IMR-90 (cell line): ENCODE measurements at regions not wholly inside any gene's neighbourhood (a gene's known extent, or its start where the extent isn't known, plus 50 kb on each side); places are given as distances from the start of the nearest gene placed in this dataset.

Experiments used
- ATAC-seq: fragments of 200-7000 bp; cut with Tn5 transposase; 2 replicates; pipeline ENCODE4 v1.9.1; 2020; ENCODE audit warnings: low read depth, mild to moderate bottlenecking, moderate library complexity
- BruUV-seq: library from RNA; stranded (reverse); fragments of 400-500 nt; replicated peaks from 2 replicates; lab custom pipeline; 2021; lab: Mats Ljungman, UMichigan
- CTCF ChIA-PET: fragments of 300-600 bp; formaldehyde crosslinking; extraction: SDS; loops from one replicate; lab custom pipeline; 2021; ENCODE audit warnings: antibody characterized with exemption; lab: Yijun Ruan, JAX
- POLR2A ChIA-PET: fragments of 300-600 bp; sonication (Branson Sonifier 250); formaldehyde crosslinking; loops from one replicate; lab custom pipeline; 2022; ENCODE audit warnings: antibody characterized with exemption; ENCODE audit not compliant: unreplicated experiment; lab: Charles Lee
- DNase-seq: peaks from one replicate; pipeline ENCODE4 v3.0.0; 2013
- H2AFZ ChIP-seq: replicated peaks from 2 replicates; pipeline ENCODE3; 2013; ENCODE audit warnings: low read length, mild to moderate bottlenecking; ENCODE audit not compliant: poor library complexity
- H2AK5ac ChIP-seq: 2 replicates; pipeline ENCODE4 v1.6.1; 2013; ENCODE audit warnings: low read depth, low read length, inconsistent platforms
- H2AK9ac ChIP-seq: replicated peaks from 2 replicates; pipeline ENCODE3; 2013; ENCODE audit warnings: mild to moderate bottlenecking, low read depth, low read length, moderate library complexity; ENCODE audit not compliant: poor library complexity
- H2BK120ac ChIP-seq: 2 replicates; pipeline ENCODE4 v1.6.1; 2013; ENCODE audit warnings: low read depth, low read length, inconsistent platforms
- H2BK15ac ChIP-seq: 3 replicates; pipeline ENCODE4 v1.6.1; 2013; ENCODE audit warnings: low read depth, low read length, inconsistent platforms
- H2BK20ac ChIP-seq: 2 replicates; pipeline ENCODE4 v1.6.1; 2013; ENCODE audit warnings: low read depth, mild to moderate bottlenecking, inconsistent platforms, low read length, moderate library complexity
- H2BK5ac ChIP-seq: 2 replicates; pipeline ENCODE4 v1.6.1; 2013; ENCODE audit warnings: mild to moderate bottlenecking, low read depth, low read length, inconsistent platforms; ENCODE audit not compliant: poor library complexity, severe bottlenecking
- H3K14ac ChIP-seq: replicated peaks from 2 replicates; pipeline ENCODE4 v1.6.1; 2013; ENCODE audit warnings: low read depth, low read length, inconsistent platforms
- H3K18ac ChIP-seq: 2 replicates; pipeline ENCODE4 v1.6.1; 2013; ENCODE audit warnings: low read depth, low read length, control low read depth
- H3K23ac ChIP-seq: 2 replicates; pipeline ENCODE4 v1.6.1; 2013; ENCODE audit warnings: low read depth, low read length, inconsistent platforms
- H3K27ac ChIP-seq: 2 replicates; pipeline ENCODE4 v1.5.1; 2013; ENCODE audit warnings: mild to moderate bottlenecking, control low read depth, low read length; ENCODE audit not compliant: insufficient read depth
- H3K27me3 ChIP-seq: 2 replicates; pipeline ENCODE4 v1.6.1; 2013; ENCODE audit warnings: low read length; ENCODE audit not compliant: control insufficient read depth, insufficient read depth
- H3K36me3 ChIP-seq: 2 replicates; pipeline ENCODE4 v1.6.1; 2013; ENCODE audit warnings: low read length, mixed read lengths; ENCODE audit not compliant: control insufficient read depth, insufficient read depth
- H3K4ac ChIP-seq: 2 replicates; pipeline ENCODE4 v1.6.1; 2013; ENCODE audit warnings: low read depth, low read length, inconsistent platforms
- H3K4me1 ChIP-seq: 2 replicates; pipeline ENCODE4 v1.6.1; 2013; ENCODE audit warnings: low read length, mixed read lengths; ENCODE audit not compliant: control insufficient read depth, insufficient read depth
- H3K4me2 ChIP-seq: 2 replicates; pipeline ENCODE4 v1.6.1; 2013; ENCODE audit warnings: low read depth, mild to moderate bottlenecking, control low read depth, low read length, moderate library complexity
- H3K4me3 ChIP-seq: 2 replicates; pipeline ENCODE4 v1.5.1; 2013; ENCODE audit warnings: low read depth, mild to moderate bottlenecking, control low read depth, low read length, moderate library complexity; ENCODE audit not compliant: insufficient read depth
- H3K56ac ChIP-seq: 2 replicates; pipeline ENCODE4 v1.6.1; 2013; ENCODE audit warnings: low read length, inconsistent platforms; ENCODE audit not compliant: insufficient read depth; ENCODE audit errors: extremely low read depth
- H3K79me1 ChIP-seq, 2 experiments: 2 replicates each; pipeline ENCODE4 v1.6.1; 2013; ENCODE audit warnings: low read length in 2 of 2, inconsistent platforms in 1 of 2, low read depth in 1 of 2
- H3K9ac ChIP-seq: 2 replicates; pipeline ENCODE4 v1.6.1; 2013; ENCODE audit warnings: low read depth, low read length, control low read depth
- H3K9me1 ChIP-seq: 2 replicates; pipeline ENCODE4 v1.6.1; 2013; ENCODE audit warnings: low read length, inconsistent platforms; ENCODE audit not compliant: insufficient read depth
- H3K9me3 ChIP-seq: 2 replicates; pipeline ENCODE4 v1.6.1; 2013; ENCODE audit warnings: low read length; ENCODE audit not compliant: control insufficient read depth, insufficient read depth
- H4K20me1 ChIP-seq: 2 replicates; pipeline ENCODE4 v1.6.1; 2013; ENCODE audit warnings: low read length, inconsistent platforms; ENCODE audit not compliant: insufficient read depth
- H4K5ac ChIP-seq: 2 replicates; pipeline ENCODE4 v1.6.1; 2013; ENCODE audit warnings: mild to moderate bottlenecking, low read depth, low read length, control low read depth
- H4K8ac ChIP-seq, 2 experiments: 2 replicates each; pipeline ENCODE4 v1.6.1; 2013; ENCODE audit warnings: low read depth in 2 of 2, low read length in 2 of 2, control low read depth in 1 of 2, inconsistent platforms in 1 of 2
- H4K91ac ChIP-seq: 2 replicates; pipeline ENCODE4 v1.6.1; 2013; ENCODE audit warnings: low read depth, low read length, inconsistent platforms; ENCODE audit not compliant: insufficient read depth
- CEBPB ChIP-seq: IDR thresholded peaks from 2 replicates; pipeline ENCODE4 v1.6.1; 2012; ENCODE audit warnings: low read depth, low read length, improper control_type of control experiment
- RCOR1 ChIP-seq: IDR thresholded peaks from 2 replicates; pipeline ENCODE4 v1.6.1; 2012; ENCODE audit warnings: mild to moderate bottlenecking, low read length, improper control_type of control experiment; ENCODE audit not compliant: insufficient replicate concordance
- RFX5 ChIP-seq: IDR thresholded peaks from 2 replicates; pipeline ENCODE4 v1.8.0; 2012; ENCODE audit warnings: low read depth, mild to moderate bottlenecking, low read length, moderate library complexity
- SMC3 ChIP-seq: fragments of 150-350 bp; IDR thresholded peaks from 2 replicates; pipeline ENCODE4 v1.6.1; 2016; ENCODE audit warnings: low read depth, mild to moderate bottlenecking, antibody characterized with exemption, low read length, moderate library complexity
- WGBS, 2 experiments: methylation state at CpG; one replicate each; pipeline versions ENCODE4 v1.1.5 to v1.1.7; 2013; ENCODE audit warnings: missing lambda C conversion rate in 2 of 2; ENCODE audit not compliant: insufficient read length in 1 of 2; ENCODE audit errors: extremely low coverage in 2 of 2; 5-methylcytosine and 5-hydroxymethylcytosine counted together
- dilution Hi-C: fragments of 300-500 bp; cut with HindIII; formaldehyde crosslinking; loops from one replicate; pipeline ENCODE4 v1.14.3; 2018; ENCODE audit warnings: low sequenced_read_pairs; ENCODE audit not compliant: unreplicated experiment
- in situ Hi-C: fragments of 300-500 bp; cut with MboI; formaldehyde crosslinking; loops from 3 replicates; pipeline ENCODE4 v1.14.3; 2019; ENCODE audit warnings: low sequenced_read_pairs, inconsistent platforms, mixed read lengths
- intact Hi-C: fragments of 100-400 bp; cut with micrococcal nuclease; formaldehyde crosslinking; loops from 2 replicates; pipeline ENCODE4 v1.10.0; 2022
- TF ChIP-seq, protein P1 (sequence below): fragments of 150-350 bp; IDR thresholded peaks from 2 replicates; pipeline ENCODE4 v1.6.1; 2016; ENCODE audit warnings: low read depth, mild to moderate bottlenecking, low read length, moderate library complexity, borderline replicate concordance

DNA sequence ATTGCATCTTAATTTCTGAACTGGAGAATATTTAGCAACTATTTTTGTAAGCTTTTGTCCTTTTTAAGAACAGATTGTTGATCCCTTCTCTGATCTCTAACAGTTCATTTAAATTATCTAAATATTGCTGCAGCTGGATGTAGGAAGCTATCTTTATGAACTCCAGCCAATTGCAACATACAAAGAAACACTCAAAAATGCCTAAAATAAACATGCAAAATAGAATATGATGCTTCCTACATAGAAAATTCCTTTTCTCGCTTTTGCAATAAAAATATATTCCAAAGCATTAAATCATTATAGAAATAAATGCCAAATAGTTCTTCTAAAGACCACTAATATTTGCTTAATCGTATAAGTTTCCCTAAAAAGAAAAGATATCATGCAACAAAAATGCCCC, 218.6 kb downstream of the LURAP1L start:
- H2BK120ac ChIP-seq: no peak overlapping the region
- in situ Hi-C loops (no loop called here), intact Hi-C loops (no loop called here), dilution Hi-C loops (no loop called here)
- no TSS peak for BruUV-seq
- no peaks in the 10 kb centered on the region for H3K36me3 ChIP-seq
- H4K91ac ChIP-seq: no peak overlapping the region
- no peak overlapping the region for H4K8ac ChIP-seq
- TF ChIP-seq SMC3 (no peak), RFX5 (no peak), CEBPB (0 out of 2 replicates have a peak, but pooled peaks have one; percentile 31), RCOR1 (no peak)
- TF ChIP-seq, protein P1, sequence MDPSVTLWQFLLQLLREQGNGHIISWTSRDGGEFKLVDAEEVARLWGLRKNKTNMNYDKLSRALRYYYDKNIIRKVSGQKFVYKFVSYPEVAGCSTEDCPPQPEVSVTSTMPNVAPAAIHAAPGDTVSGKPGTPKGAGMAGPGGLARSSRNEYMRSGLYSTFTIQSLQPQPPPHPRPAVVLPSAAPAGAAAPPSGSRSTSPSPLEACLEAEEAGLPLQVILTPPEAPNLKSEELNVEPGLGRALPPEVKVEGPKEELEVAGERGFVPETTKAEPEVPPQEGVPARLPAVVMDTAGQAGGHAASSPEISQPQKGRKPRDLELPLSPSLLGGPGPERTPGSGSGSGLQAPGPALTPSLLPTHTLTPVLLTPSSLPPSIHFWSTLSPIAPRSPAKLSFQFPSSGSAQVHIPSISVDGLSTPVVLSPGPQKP: no peak
- WGBS, 2 experiments: no CpG with 5 or more reads among the region's 2 CpGs
- H3K4me1 ChIP-seq: peaks cover 2% of the 10 kb centered on the region; the same call in 1 of the 2 replicates
- POLR2A ChIA-PET: no interaction called here
- H3K4me2 ChIP-seq: no peak overlapping the region
- no peak overlapping the region for H3K56ac ChIP-seq
- no peak overlapping the region for H2AK9ac ChIP-seq
- H3K27me3 ChIP-seq: peaks cover 3% of the 10 kb centered on the region; the same call in 1 of the 2 replicates
- no peak overlapping the region for H3K9ac ChIP-seq
- H2AFZ ChIP-seq: no peak overlapping the region
- no peak overlapping the region for H3K14ac ChIP-seq
- no peaks in the 10 kb centered on the region for H3K9me3 ChIP-seq
- no peaks in the 10 kb centered on the region for H3K9me1 ChIP-seq
- H3K79me1 ChIP-seq: no peaks in the 10 kb centered on the region
- H4K5ac ChIP-seq: no peak overlapping the region
- H2BK15ac ChIP-seq: no peak overlapping the region
- no peak overlapping the region for H3K18ac ChIP-seq
- H3K27ac ChIP-seq: no peak overlapping the region
- no peak overlapping the region for H3K23ac ChIP-seq
- DNase-seq: peak; percentile 36
- no peaks in the 10 kb centered on the region for H4K20me1 ChIP-seq
- H3K4me3 ChIP-seq: no peak overlapping the region
- H3K4ac ChIP-seq: no peak overlapping the region
- ATAC-seq: peak; percentile 81
- no peak overlapping the region for H2AK5ac ChIP-seq
- H2BK5ac ChIP-seq: no peak overlapping the region
- no peak overlapping the region for H2BK20ac ChIP-seq
- CTCF ChIA-PET: no interaction called here
